ENCODE measurements at regions not wholly inside any gene's neighbourhood (a gene's known extent, or its start where the extent isn't known, plus 50 kb on each side); places are given as distances from the start of the nearest gene placed in this dataset.

DNA sequence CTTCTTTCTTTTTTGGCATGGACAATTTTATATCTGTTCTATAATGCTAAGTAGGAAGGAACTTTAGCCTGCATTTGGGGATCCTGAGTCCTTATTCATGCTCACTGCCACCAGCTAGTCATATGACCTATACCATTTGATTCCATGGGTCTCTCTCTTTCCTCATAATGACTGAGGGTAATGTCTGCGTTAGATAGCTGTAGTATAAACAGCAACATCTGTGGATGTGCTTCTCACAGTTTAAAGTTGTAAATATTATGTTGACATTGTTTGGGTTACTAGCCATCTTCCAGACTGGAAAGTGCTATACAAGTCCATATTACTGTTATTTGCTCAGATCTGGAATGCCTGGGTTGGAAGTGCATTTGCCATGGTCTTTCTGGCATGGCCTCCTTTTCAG, 274.9 kb upstream of the SEMA6D start:
- TF ChIP-seq POLR2A (IDR thresholded peaks at IDR 0.05; ENCODE audit: control extremely low read depth in 1 of 2, low read depth in 2 of 2, low read length in 2 of 2) = no peak
- no peak for TF ChIP-seq SIN3A (conservative IDR thresholded peaks at IDR 0.05 in 1 of 2, IDR thresholded peaks at IDR 0.05 in 1 of 2; ENCODE audit: low read depth in 1 of 2, low read length in 2 of 2)
- TF ChIP-seq YY1 (IDR thresholded peaks at IDR 0.05; ENCODE audit: low read depth, low read length) = no peak
- TF ChIP-seq POLR2AphosphoS5 (IDR thresholded peaks at IDR 0.05; ENCODE audit: low read depth, low read length) = no peak
- TF ChIP-seq SP4 (IDR thresholded peaks at IDR 0.05; ENCODE audit: low read length) = no peak
- no peak for TF ChIP-seq KDM5A (IDR thresholded peaks at IDR 0.05; ENCODE audit: low read length)
- TF ChIP-seq, protein P1, sequence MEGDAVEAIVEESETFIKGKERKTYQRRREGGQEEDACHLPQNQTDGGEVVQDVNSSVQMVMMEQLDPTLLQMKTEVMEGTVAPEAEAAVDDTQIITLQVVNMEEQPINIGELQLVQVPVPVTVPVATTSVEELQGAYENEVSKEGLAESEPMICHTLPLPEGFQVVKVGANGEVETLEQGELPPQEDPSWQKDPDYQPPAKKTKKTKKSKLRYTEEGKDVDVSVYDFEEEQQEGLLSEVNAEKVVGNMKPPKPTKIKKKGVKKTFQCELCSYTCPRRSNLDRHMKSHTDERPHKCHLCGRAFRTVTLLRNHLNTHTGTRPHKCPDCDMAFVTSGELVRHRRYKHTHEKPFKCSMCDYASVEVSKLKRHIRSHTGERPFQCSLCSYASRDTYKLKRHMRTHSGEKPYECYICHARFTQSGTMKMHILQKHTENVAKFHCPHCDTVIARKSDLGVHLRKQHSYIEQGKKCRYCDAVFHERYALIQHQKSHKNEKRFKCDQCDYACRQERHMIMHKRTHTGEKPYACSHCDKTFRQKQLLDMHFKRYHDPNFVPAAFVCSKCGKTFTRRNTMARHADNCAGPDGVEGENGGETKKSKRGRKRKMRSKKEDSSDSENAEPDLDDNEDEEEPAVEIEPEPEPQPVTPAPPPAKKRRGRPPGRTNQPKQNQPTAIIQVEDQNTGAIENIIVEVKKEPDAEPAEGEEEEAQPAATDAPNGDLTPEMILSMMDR (IDR thresholded peaks at IDR 0.05; ENCODE audit: control extremely low read depth in 1 of 3, insufficient read depth in 1 of 3, low read depth in 1 of 3, low read length in 3 of 3) = no peak
- TF ChIP-seq EP300 (IDR thresholded peaks at IDR 0.05; ENCODE audit: borderline replicate concordance in 1 of 2, low read depth in 2 of 2, low read length in 2 of 2) = no peak
- TF ChIP-seq BRCA1 (IDR thresholded peaks at IDR 0.05; ENCODE audit: low read depth, low read length) = no peak
- no peak for TF ChIP-seq TAF1 (IDR thresholded peaks at IDR 0.05; ENCODE audit: low read depth, low read length)
- TF ChIP-seq SIX5 (IDR thresholded peaks at IDR 0.05; ENCODE audit: low read depth, low read length) = no peak
- TF ChIP-seq GABPA (IDR thresholded peaks at IDR 0.05; ENCODE audit: borderline replicate concordance, insufficient read depth, low read length) = no peak
- no peak for TF ChIP-seq ZNF274 (IDR thresholded peaks at IDR 0.05; ENCODE audit: borderline replicate concordance, extremely low read depth, low read length)
- TF ChIP-seq, protein P2, sequence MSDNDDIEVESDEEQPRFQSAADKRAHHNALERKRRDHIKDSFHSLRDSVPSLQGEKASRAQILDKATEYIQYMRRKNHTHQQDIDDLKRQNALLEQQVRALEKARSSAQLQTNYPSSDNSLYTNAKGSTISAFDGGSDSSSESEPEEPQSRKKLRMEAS (IDR thresholded peaks at IDR 0.05) = no peak

All from H1 (cell line).